ENCODE measurements at regions not wholly inside any gene's neighbourhood (a gene's known extent, or its start where the extent isn't known, plus 50 kb on each side); places are given as distances from the start of the nearest gene placed in this dataset.

- no peak overlapping the region for H3K4me3 ChIP-seq (ENCODE audit: low read depth, low read length)
- no peak for TF ChIP-seq MAX (IDR thresholded peaks at IDR 0.05; ENCODE audit: low read depth, low read length)
- TF ChIP-seq POLR2A (IDR thresholded peaks at IDR 0.05; ENCODE audit: extremely low read depth, insufficient read length) = no peak
- no peak for TF ChIP-seq CTCF (IDR thresholded peaks at IDR 0.05; ENCODE audit: low read depth, low read length)
- no peak for TF ChIP-seq MYC (IDR thresholded peaks at IDR 0.05; ENCODE audit: low read depth, low read length)
- DNase-seq (ENCODE audit: low read depth) = no peak
These were observed 155.3 kb downstream of the RTP5 start for GRCh38 chr2:242024751-242025355.

GRCh38 chr2:242027676-242028450, 158.3 kb downstream of the RTP5 start:
- TF ChIP-seq MYC (IDR thresholded peaks at IDR 0.05; ENCODE audit: low read depth, low read length) = no peak
- no peak for TF ChIP-seq CTCF (IDR thresholded peaks at IDR 0.05; ENCODE audit: low read depth, low read length)

GRCh38 chr2:242029422-242030225, 160.1 kb downstream of the RTP5 start:
- TF ChIP-seq POLR2A (IDR thresholded peaks at IDR 0.05; ENCODE audit: extremely low read depth, insufficient read length) (no peak), MYC (IDR thresholded peaks at IDR 0.05; ENCODE audit: low read depth, low read length) (no peak), CTCF (IDR thresholded peaks at IDR 0.05; ENCODE audit: low read depth, low read length) (peak; percentile 7), MAX (IDR thresholded peaks at IDR 0.05; ENCODE audit: low read depth, low read length) (no peak)
- peak; percentile 20 for DNase-seq (ENCODE audit: low read depth)
- H3K4me3 ChIP-seq (ENCODE audit: low read depth, low read length) = no peak overlapping the region

More at GRCh38 chr2:242027676-242028450, 158.3 kb downstream of the RTP5 start:
- no peak for DNase-seq (ENCODE audit: low read depth)
- H3K4me3 ChIP-seq (ENCODE audit: low read depth, low read length) = no peak overlapping the region

- DNase-seq (ENCODE audit: low read depth) = no peak
- no peak overlapping the region for H3K4me3 ChIP-seq (ENCODE audit: low read depth, low read length)
- TF ChIP-seq MAX (IDR thresholded peaks at IDR 0.05; ENCODE audit: low read depth, low read length) = no peak
- TF ChIP-seq CTCF (IDR thresholded peaks at IDR 0.05; ENCODE audit: low read depth, low read length) = no peak
- TF ChIP-seq POLR2A (IDR thresholded peaks at IDR 0.05; ENCODE audit: extremely low read depth, insufficient read length) = no peak
- TF ChIP-seq MYC (IDR thresholded peaks at IDR 0.05; ENCODE audit: low read depth, low read length) = no peak
These were observed 160.7 kb downstream of the RTP5 start for GRCh38 chr2:242030226-242030575.

GRCh38 chr2:242030858-242031257, 161.3 kb downstream of the RTP5 start:
- H3K4me3 ChIP-seq (ENCODE audit: low read depth, low read length) = no peak overlapping the region
- TF ChIP-seq POLR2A (IDR thresholded peaks at IDR 0.05; ENCODE audit: extremely low read depth, insufficient read length) (no peak), MYC (IDR thresholded peaks at IDR 0.05; ENCODE audit: low read depth, low read length) (no peak), CTCF (IDR thresholded peaks at IDR 0.05; ENCODE audit: low read depth, low read length) (no peak), MAX (IDR thresholded peaks at IDR 0.05; ENCODE audit: low read depth, low read length) (no peak)
- no peak for DNase-seq (ENCODE audit: low read depth)
